ENCODE measurements at regions not wholly inside any gene's neighbourhood (a gene's known extent, or its start where the extent isn't known, plus 50 kb on each side); places are given as distances from the start of the nearest gene placed in this dataset.
A peak's percentile ranks its signal among the peaks of the same experiment; 100 is the strongest.

- no peak for TF ChIP-seq EZH2 (IDR thresholded peaks at IDR 0.05; ENCODE audit: low read depth, unreplicated experiment)
- TF ChIP-seq REST (IDR thresholded peaks at IDR 0.05; ENCODE audit: unreplicated experiment) = no peak
- TF ChIP-seq CTCF (conservative IDR thresholded peaks at IDR 0.05; ENCODE audit: low read depth in 2 of 2) = no peak
- no peak for TF ChIP-seq POLR2AphosphoS5 (IDR thresholded peaks at IDR 0.05; ENCODE audit: low read depth)
- no peak for TF ChIP-seq ZNF331 (CRISPR knock-in tag; IDR thresholded peaks at IDR 0.05; ENCODE audit: low read depth)
- no peak for TF ChIP-seq CREB1 (CRISPR knock-in tag; IDR thresholded peaks at IDR 0.05; ENCODE audit: low read depth)
Measured at GRCh38 chr6:17197607-17198006, 83.6 kb upstream of the RBM24 start (continued).

- peak overlapping the region; percentile 45; the same call in 1 of the 2 replicates for H3K4me3 ChIP-seq
- H3K27me3 Mint-ChIP-seq (ENCODE audit: insufficient read depth, low read depth, poor library complexity) = peaks cover 3% of the 10 kb centered on the region
- no peak overlapping the region for H3K27ac Mint-ChIP-seq
- no peaks in the 10 kb centered on the region for H3F3A ChIP-seq (replicated peaks; ENCODE audit: low read depth)
- peak; percentile 100 for ATAC-seq
- H2AFZ ChIP-seq = peak overlapping the region; percentile 95; the same call in 1 of the 2 replicates
- no peaks in the 10 kb centered on the region; the same call in 1 of the 2 replicates for H3K36me3 ChIP-seq (ENCODE audit: insufficient read depth)
- no peaks in the 10 kb centered on the region for H4K20me1 ChIP-seq (replicated peaks; ENCODE audit: insufficient read depth)
- peaks cover 3% of the 10 kb centered on the region; the same call in 2 of the 3 replicates for H3K4me1 Mint-ChIP-seq
- no peak overlapping the region for H3K27ac ChIP-seq (ENCODE audit: low read depth)
- H3K36me3 Mint-ChIP-seq (ENCODE audit: low read depth) = peaks cover 11% of the 10 kb centered on the region; the same call in 2 of the 3 replicates
- no peaks in the 10 kb centered on the region for H3K79me2 ChIP-seq (replicated peaks; ENCODE audit: insufficient read depth)
- peak; percentile 91 for DNase-seq (ENCODE audit: low spot score)
- peak overlapping the region; percentile 34; the same call in 1 of the 3 replicates for H3K4me3 Mint-ChIP-seq
- peaks cover 6% of the 10 kb centered on the region; the same call in 1 of the 2 replicates for H3K9me2 ChIP-seq (ENCODE audit: insufficient read depth)
- H3K4me1 ChIP-seq (ENCODE audit: insufficient read depth) = no peaks in the 10 kb centered on the region
- peak overlapping the region; percentile 72 for H3K4me2 ChIP-seq
- H3K9me3 Mint-ChIP-seq = peaks cover 16% of the 10 kb centered on the region
- peaks cover 9% of the 10 kb centered on the region; the same call in 1 of the 2 replicates for H3K27me3 ChIP-seq (ENCODE audit: insufficient read depth)
- TF ChIP-seq ZNF114 (CRISPR knock-in tag; IDR thresholded peaks at IDR 0.05) (no peak), ZNF331 (CRISPR knock-in tag; IDR thresholded peaks at IDR 0.05; ENCODE audit: low read depth) (no peak), NANOG (IDR thresholded peaks at IDR 0.05; ENCODE audit: borderline replicate concordance) (no peak), ZNF462 (CRISPR knock-in tag; IDR thresholded peaks at IDR 0.05) (0 out of 2 replicates have a peak, but pooled peaks have one; percentile 19), CREB1 (CRISPR knock-in tag; IDR thresholded peaks at IDR 0.05; ENCODE audit: low read depth) (no peak; the same call in 1 of the 2 replicates), CTCF (conservative IDR thresholded peaks at IDR 0.05; ENCODE audit: low read depth in 2 of 2) (peak; percentile 62 to 78)
Measured at GRCh38 chr6:17200395-17200794, 80.8 kb upstream of the RBM24 start.
